Ovary (tissue), 7 donors: ENCODE measurements at regions not wholly inside any gene's neighbourhood (a gene's known extent, or its start where the extent isn't known, plus 50 kb on each side); places are given as distances from the start of the nearest gene placed in this dataset.

Source experiments
- DNase-seq, 5 donors: peaks; one replicate each; pipeline ENCODE4 v3.0.0-alpha.2; 2019 to 2020
- H3K27ac ChIP-seq, 2 donors: fragments of 200-600 bp; one replicate each; pipeline versions ENCODE4 v1.5.1 to v1.8.0; 2019 to 2022
- H3K27me3 ChIP-seq: fragments of 200-600 bp; one replicate; pipeline ENCODE4 v1.8.0; 2022
- H3K36me3 ChIP-seq: fragments of 200-600 bp; sonication (generic); one replicate; pipeline ENCODE4 v1.5.1; 2019
- H3K4me1 ChIP-seq: one replicate; pipeline ENCODE4 v1.8.1; 2013; ENCODE audit warnings: mild to moderate bottlenecking, moderate library complexity; ENCODE audit not compliant: insufficient read depth
- H3K4me3 ChIP-seq: fragments of 200-600 bp; sonication (generic); one replicate; pipeline ENCODE4 v1.5.1; 2017
- H3K9me3 ChIP-seq, 2 donors: fragments of 200-600 bp in 1 of 2; sonication (generic) in 1 of 2; one replicate each; pipeline versions ENCODE4 v1.5.1 to v1.8.1; 2013 to 2019; ENCODE audit warnings: mild to moderate bottlenecking in 1 of 2, moderate library complexity in 1 of 2
- CTCF ChIP-seq, 3 donors: fragments of 450-650 bp in 2 of 3; fragments of 200-600 bp in 1 of 3; IDR thresholded peaks; one replicate each; pipeline versions ENCODE4 v1.5.1 to v1.8.0; 2016 to 2022; ENCODE audit warnings: antibody characterized with exemption in 3 of 3, mild to moderate bottlenecking in 1 of 3
- EP300 ChIP-seq: sonication (generic); formaldehyde crosslinking; IDR thresholded peaks from one replicate; pipeline ENCODE4 v1.6.1; 2017; ENCODE audit warnings: antibody characterized with exemption
- POLR2A ChIP-seq: fragments of 450-650 bp; IDR thresholded peaks from one replicate; pipeline ENCODE4 v1.6.1; 2017; ENCODE audit warnings: antibody characterized with exemption, mild to moderate bottlenecking, moderate library complexity
- WGBS, 3 donors: extraction: QIAGEN DNeasy Blood & Tissue Kit in 1 of 3; methylation state at CpG; one replicate each; pipeline versions ENCODE4 v1.1.5 to v1.1.7; 2013 to 2017; 5-methylcytosine and 5-hydroxymethylcytosine counted together
- intact Hi-C, 4 donors: fragments of 100-400 bp; cut with DNase I; formaldehyde crosslinking; loops; one replicate each; pipeline versions ENCODE4 v1.11.0 to v1.15.1; 2022 to 2023
- donor health status: DM: no; HTN: no; CAD: no; lungs with moderate emphysema.
- donor health status: DM: no; HTN: no; CAD: no.
- donor health status: Bipolar disorder and iron deficiency.
- donor health status: DM: no; HTN: no; CAD: no.
- donor health status: DM: yes; HTN: yes; CAD: no.

DNA sequence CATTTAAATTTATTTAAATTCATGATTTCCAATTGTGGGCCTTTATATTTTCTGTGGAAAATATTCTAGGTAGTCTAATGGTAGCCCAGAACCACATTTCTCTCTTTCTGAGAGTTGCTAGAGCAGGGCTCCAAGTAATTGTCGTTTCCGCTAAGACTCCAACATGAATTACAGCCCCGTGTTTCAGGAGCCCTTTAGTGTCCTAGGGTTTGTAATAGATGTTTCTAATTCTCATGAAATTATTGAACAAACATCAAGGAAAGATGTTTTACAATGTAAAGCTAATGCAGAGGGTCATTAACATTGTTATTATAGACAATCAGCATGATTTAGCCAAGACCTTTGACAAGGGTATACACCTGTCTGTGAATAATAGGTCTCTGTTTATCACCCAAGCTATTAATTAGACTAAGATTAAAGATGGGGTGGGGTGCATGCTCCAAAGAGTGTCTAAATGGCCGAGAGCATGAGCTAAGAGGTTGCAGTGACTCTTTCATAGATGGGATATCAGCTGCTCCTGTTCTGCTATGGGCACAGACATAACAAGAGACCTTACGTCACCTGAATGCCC, 81.8 kb upstream of the NTM start:
- 69 to 80% (median 79%) methylated on average over 5 of the region's 5 CpGs for WGBS, 3 donors
- no peak for TF ChIP-seq POLR2A
- no peak for TF ChIP-seq EP300
- TF ChIP-seq CTCF (IDR thresholded peaks at IDR 0.05): no peak
- Histone ChIP-seq H3K27me3 (no peaks in the 10 kb centered on the region), H3K4me1 (no peaks in the 10 kb centered on the region), H3K9me3 (no peaks in the 10 kb centered on the region), H3K4me3 (no peak overlapping the region), H3K27ac (no peak overlapping the region), H3K36me3 (no peaks in the 10 kb centered on the region)
- DNase-seq: no peak
- intact Hi-C loops: no loop called here

GRCh38 chr11:131290185-131290584, 80.2 kb upstream of the NTM start:
- H3K4me1 ChIP-seq: no peaks in the 10 kb centered on the region
- TF ChIP-seq CTCF (IDR thresholded peaks at IDR 0.05) (no peak), POLR2A (no peak)
- H3K4me3 ChIP-seq: no peak overlapping the region
- H3K36me3 ChIP-seq: no peaks in the 10 kb centered on the region
- no peaks in the 10 kb centered on the region for H3K27me3 ChIP-seq
- 41 to 51% (median 45%) methylated on average over 3 of the region's 3 CpGs for WGBS, 3 donors
- H3K9me3 ChIP-seq: no peaks in the 10 kb centered on the region
- no peak for DNase-seq
- H3K27ac ChIP-seq: no peak overlapping the region
- intact Hi-C loops: no loop called here

GRCh38 chr11:131295986-131296385, 74.4 kb upstream of the NTM start:
- H3K27me3 ChIP-seq: no peaks in the 10 kb centered on the region
- no peak for TF ChIP-seq POLR2A
- TF ChIP-seq EP300: no peak
- no peak for TF ChIP-seq CTCF (IDR thresholded peaks at IDR 0.05)
- WGBS, 3 donors: 78 to 82% (median 80%) methylated on average over 5 of the region's 5 CpGs
- no peaks in the 10 kb centered on the region for H3K4me1 ChIP-seq
- no peak for DNase-seq
- H3K27ac ChIP-seq: no peak overlapping the region
- no peak overlapping the region for H3K4me3 ChIP-seq
- intact Hi-C loops: no loop called here
- H3K9me3 ChIP-seq: no peaks in the 10 kb centered on the region
- H3K36me3 ChIP-seq: no peaks in the 10 kb centered on the region

- Histone ChIP-seq H3K36me3 (no peaks in the 10 kb centered on the region), H3K27ac (no peak overlapping the region), H3K27me3 (no peaks in the 10 kb centered on the region), H3K4me1 (no peaks in the 10 kb centered on the region), H3K4me3 (no peak overlapping the region), H3K9me3 (no peaks in the 10 kb centered on the region)
- WGBS, 3 donors: 74 to 83% (median 78%) methylated on average over 6 of the region's 6 CpGs
- no peak for TF ChIP-seq POLR2A
- no peak for TF ChIP-seq CTCF (IDR thresholded peaks at IDR 0.05)
- no peak for TF ChIP-seq EP300
- intact Hi-C loops: no loop called here
- DNase-seq: no peak
These were observed 73.0 kb upstream of the NTM start for GRCh38 chr11:131297441-131297840.
